ENCODE measurements at regions not wholly inside any gene's neighbourhood (a gene's known extent, or its start where the extent isn't known, plus 50 kb on each side); places are given as distances from the start of the nearest gene placed in this dataset.

- H3K79me2 ChIP-seq (ENCODE audit: control insufficient read depth, insufficient read depth, low read length), result no peaks in the 10 kb centered on the region
- H3K9me3 ChIP-seq (replicated peaks; ENCODE audit: control insufficient read depth, insufficient read depth, low read length), result no peaks in the 10 kb centered on the region
- POLR2A ChIA-PET, result no interaction called here
- in situ Hi-C loops (cut with MboI), result no loop called here
- FAIRE-seq (no peak), ATAC-seq (no peak), DNase-seq (ENCODE audit: low read depth, low spot score) (no peak)
- RAD21 ChIA-PET (ENCODE audit: unreplicated experiment), result no interaction called here
- H3K4me2 ChIP-seq (ENCODE audit: control insufficient read depth, insufficient read depth), result no peak overlapping the region
- H3K36me3 ChIP-seq (ENCODE audit: control insufficient read depth in 2 of 2, insufficient read depth in 2 of 2, low read length in 1 of 2), result no peaks in the 10 kb centered on the region
- no peak overlapping the region for H2AFZ ChIP-seq (ENCODE audit: control insufficient read depth, low read depth, low read length)
- no peak overlapping the region for H3K4me3 ChIP-seq
- intact Hi-C loops (cut with micrococcal nuclease; ENCODE audit: unreplicated experiment), result no loop called here
- H3K9ac ChIP-seq (ENCODE audit: control insufficient read depth, insufficient read depth, low read length), result no peak overlapping the region
- SMC1A ChIA-PET (ENCODE audit: uncharacterized antibody, unreplicated experiment), result no interaction called here
- CTCF ChIA-PET, result no interaction called here
- no peaks in the 10 kb centered on the region for H4K20me1 ChIP-seq (ENCODE audit: control insufficient read depth, insufficient read depth)
- no TSS peak for BruUV-seq (replicated peaks)
- H3K4me1 ChIP-seq (ENCODE audit: control insufficient read depth, insufficient read depth, low read length), result no peaks in the 10 kb centered on the region
- no peak overlapping the region for H3K27ac ChIP-seq (ENCODE audit: control insufficient read depth, insufficient read depth)
- 62% methylated on average over 25 of the region's 27 CpGs for WGBS (ENCODE audit: insufficient coverage, insufficient replicate concordance, low lambda C conversion rate, missing lambda C conversion rate)
- TF ChIP-seq KLF5 (IDR thresholded peaks at IDR 0.05; ENCODE audit: partially characterized antibody), result no peak
- H3K27me3 ChIP-seq (replicated peaks in 1 of 2; ENCODE audit: control insufficient read depth in 2 of 2, insufficient read depth in 2 of 2, low read length in 1 of 2), result no peaks in the 10 kb centered on the region
Observed at GRCh38 chrX:28042826-28043564, 61.7 kb upstream of the DCAF8L1 start.

- ATAC-seq (no peak), DNase-seq (ENCODE audit: low read depth, low spot score) (no peak), FAIRE-seq (no peak)
- ChIA-PET RAD21 (ENCODE audit: unreplicated experiment) (no interaction called here), SMC1A (ENCODE audit: uncharacterized antibody, unreplicated experiment) (no interaction called here), CTCF (no interaction called here), POLR2A (no interaction called here)
- no peak overlapping the region for H3K4me2 ChIP-seq (ENCODE audit: control insufficient read depth, insufficient read depth)
- no TSS peak for BruUV-seq (replicated peaks)
- 66% methylated on average over 16 of the region's 16 CpGs for WGBS (ENCODE audit: insufficient coverage, insufficient replicate concordance, low lambda C conversion rate, missing lambda C conversion rate)
- no peaks in the 10 kb centered on the region for H3K36me3 ChIP-seq (ENCODE audit: control insufficient read depth in 2 of 2, insufficient read depth in 2 of 2, low read length in 1 of 2)
- H3K4me1 ChIP-seq (ENCODE audit: control insufficient read depth, insufficient read depth, low read length), result no peaks in the 10 kb centered on the region
- no peak overlapping the region for H2AFZ ChIP-seq (ENCODE audit: control insufficient read depth, low read depth, low read length)
- no peaks in the 10 kb centered on the region for H4K20me1 ChIP-seq (ENCODE audit: control insufficient read depth, insufficient read depth)
- intact Hi-C loops (cut with micrococcal nuclease; ENCODE audit: unreplicated experiment), result no loop called here
- in situ Hi-C loops (cut with MboI), result no loop called here
- no peak overlapping the region for H3K4me3 ChIP-seq
- no peaks in the 10 kb centered on the region for H3K9me3 ChIP-seq (replicated peaks; ENCODE audit: control insufficient read depth, insufficient read depth, low read length)
- no peaks in the 10 kb centered on the region for H3K79me2 ChIP-seq (ENCODE audit: control insufficient read depth, insufficient read depth, low read length)
- H3K27me3 ChIP-seq (replicated peaks in 1 of 2; ENCODE audit: control insufficient read depth in 2 of 2, insufficient read depth in 2 of 2, low read length in 1 of 2), result no peaks in the 10 kb centered on the region
- no peak overlapping the region for H3K9ac ChIP-seq (ENCODE audit: control insufficient read depth, insufficient read depth, low read length)
- H3K27ac ChIP-seq (ENCODE audit: control insufficient read depth, insufficient read depth), result no peak overlapping the region
- TF ChIP-seq SUPT20H (IDR thresholded peaks at IDR 0.05; ENCODE audit: borderline replicate concordance, control insufficient read depth, low read depth, low read length) (no peak), BCL11A (IDR thresholded peaks at IDR 0.05; ENCODE audit: low read depth, low read length) (no peak), CREB1 (IDR thresholded peaks at IDR 0.05; ENCODE audit: low read depth) (no peak), USF2 (IDR thresholded peaks at IDR 0.05; ENCODE audit: borderline replicate concordance, low read depth, low read length) (no peak), ATF7 (IDR thresholded peaks at IDR 0.05; ENCODE audit: low read depth) (no peak), CEBPZ (IDR thresholded peaks at IDR 0.05; ENCODE audit: low read depth, low read length) (no peak), CHD2 (IDR thresholded peaks at IDR 0.05; ENCODE audit: borderline replicate concordance, low read depth, low read length) (no peak), SMAD1 (IDR thresholded peaks at IDR 0.05; ENCODE audit: low read depth, partially characterized antibody) (no peak), KAT2A (conservative IDR thresholded peaks at IDR 0.05; ENCODE audit: control insufficient read depth, low read depth, low read length) (no peak), STAT3 (IDR thresholded peaks at IDR 0.05; ENCODE audit: low read depth, low read length) (no peak), HDAC2 (IDR thresholded peaks at IDR 0.05) (no peak)
Observed at GRCh38 chrX:28042260-28042659, 61.0 kb upstream of the DCAF8L1 start.

All from GM12878 (cell line).